NCI-H1105 treated with DMSO at 0.1 percent for 48 hours (cell line): ENCODE measurements at regions not wholly inside any gene's neighbourhood (a gene's known extent, or its start where the extent isn't known, plus 50 kb on each side); places are given as distances from the start of the nearest gene placed in this dataset.
"Not testable (repeated sequence)": the region's sequence is repeated elsewhere in the genome, so short reads cannot be mapped to it uniquely, and the experiment has no call there.

Experiments
- DNase-seq: peaks from one replicate; lab custom pipeline; 2025; lab: John Stamatoyannopoulos, UW

DNA sequence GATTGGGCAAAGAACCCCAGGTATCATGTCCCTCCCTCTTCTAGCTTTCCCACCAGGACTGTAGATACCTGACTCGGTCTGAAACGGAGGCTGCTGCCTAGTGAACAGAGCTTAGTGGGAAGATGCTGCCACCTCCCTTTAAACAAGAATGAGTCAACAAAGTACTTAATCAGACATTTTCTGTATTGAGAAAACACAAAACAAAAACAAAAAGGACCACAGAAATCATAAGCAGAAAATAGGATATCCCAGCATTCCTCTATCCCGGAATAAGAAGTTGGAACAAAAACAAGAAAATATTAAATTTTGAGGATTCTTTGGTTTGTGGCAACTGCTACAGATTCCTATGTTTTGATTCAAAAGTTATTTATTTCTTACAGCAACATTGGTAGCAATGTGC lies 51.7 kb upstream of the COL8A1 start:
- DNase-seq = no peak

GRCh38 chr3:99579965-99580364 lies 58.4 kb upstream of the COL8A1 start:
- no peak for DNase-seq

- DNase-seq = no peak
Observed at GRCh38 chr3:99579246-99579645, 59.1 kb upstream of the COL8A1 start.

- DNase-seq = no peak
Observed at GRCh38 chr3:99578339-99578970, 59.9 kb upstream of the COL8A1 start.

GRCh38 chr3:99576904-99577559 lies 61.4 kb upstream of the COL8A1 start:
- DNase-seq = no peak

DNA sequence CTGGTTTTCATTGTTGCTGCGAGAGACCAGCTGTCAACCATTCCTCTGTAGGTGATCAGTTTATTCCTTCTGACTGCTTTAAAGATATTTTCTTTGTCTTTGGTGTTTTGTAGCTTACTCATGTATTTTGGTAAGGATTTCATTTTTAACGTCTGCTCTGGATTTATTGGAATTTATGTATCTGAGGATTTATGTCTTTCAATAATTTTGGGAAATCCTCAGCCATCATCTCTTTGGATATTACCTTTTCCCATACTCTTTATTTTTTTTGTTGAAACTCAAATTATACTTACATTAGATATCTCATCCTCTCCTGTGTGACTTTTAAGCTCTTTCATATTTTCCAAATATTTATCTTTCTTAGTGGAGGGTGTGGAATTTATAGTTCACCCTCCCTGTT lies 62.7 kb upstream of the COL8A1 start:
- no peak for DNase-seq

DNA sequence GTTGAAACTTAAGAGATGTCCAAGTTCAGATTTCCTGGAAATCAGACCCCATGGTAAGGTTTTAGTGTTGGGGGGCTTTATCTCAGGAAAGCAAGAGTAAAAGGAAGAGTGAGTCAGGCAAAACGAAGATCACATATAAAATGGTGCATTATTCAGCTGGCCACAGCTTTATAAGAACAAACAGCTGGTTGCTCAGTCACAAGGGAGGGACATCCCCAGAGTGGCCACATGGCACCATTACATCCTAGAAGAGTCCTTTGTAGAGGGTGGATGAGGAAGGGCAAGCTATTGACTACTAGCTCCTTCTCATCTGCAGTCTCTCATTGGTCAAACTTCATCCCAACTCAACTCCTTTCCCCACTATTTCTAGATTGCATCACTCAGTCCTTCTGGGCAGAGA lies 68.3 kb upstream of the COL8A1 start:
- DNase-seq = no peak

DNA sequence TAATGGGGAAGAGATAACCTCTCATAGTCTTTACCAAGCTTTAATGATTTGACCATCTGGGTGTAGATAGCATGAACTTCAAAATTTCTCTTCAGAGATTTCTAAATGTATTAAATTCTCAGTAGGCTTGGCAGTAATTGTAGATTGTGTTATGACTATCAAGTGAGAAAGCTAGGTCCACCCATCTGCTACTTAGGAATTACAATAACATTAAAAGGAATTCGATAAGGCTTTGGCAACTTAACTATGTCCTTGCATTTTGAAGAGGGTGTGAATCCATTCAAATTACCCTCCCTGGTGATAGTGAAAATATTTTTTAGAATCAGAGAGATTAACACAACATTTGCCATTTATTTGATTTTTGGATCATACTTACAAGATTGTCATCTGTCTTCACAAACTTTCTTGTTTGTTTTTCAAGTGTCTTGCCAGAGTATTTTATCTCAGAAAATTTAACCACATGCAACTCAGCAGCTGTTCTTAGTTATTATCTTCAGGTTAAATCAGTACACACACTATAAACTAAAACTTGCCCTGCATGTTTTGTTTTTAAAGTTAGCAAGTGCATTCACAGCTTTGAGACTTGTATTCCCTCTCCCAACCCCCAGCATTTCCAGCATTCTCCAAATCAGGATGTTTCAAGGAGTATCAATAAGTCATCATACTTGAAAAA lies 69.6 kb upstream of the COL8A1 start:
- DNase-seq = no peak

- DNase-seq = no peak
Observed at GRCh38 chr3:99565331-99565730, 73.1 kb upstream of the COL8A1 start.

GRCh38 chr3:99562990-99563607 lies 75.3 kb upstream of the COL8A1 start:
- DNase-seq = no peak

GRCh38 chr3:99562138-99562537 lies 76.3 kb upstream of the COL8A1 start:
- DNase-seq = no peak

DNA sequence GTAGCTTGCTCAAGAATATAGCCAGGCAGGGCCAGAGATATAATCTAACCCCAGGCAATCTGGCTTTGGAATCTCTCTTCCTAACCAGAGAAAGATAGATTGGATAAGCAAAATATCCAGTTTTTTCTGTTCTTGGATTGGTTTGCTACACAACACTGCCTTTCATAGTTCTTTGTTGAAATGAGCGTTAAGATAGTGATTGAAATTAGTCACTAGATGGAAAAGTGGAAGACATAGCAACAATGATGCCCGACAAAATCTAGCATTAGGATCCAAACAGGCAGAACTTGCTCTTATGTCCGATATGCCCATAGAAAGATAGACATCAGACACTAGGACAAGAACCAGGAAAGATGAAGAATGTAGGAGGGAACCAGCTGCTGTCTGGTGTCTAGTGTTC lies 77.3 kb upstream of the COL8A1 start:
- no peak for DNase-seq

DNA sequence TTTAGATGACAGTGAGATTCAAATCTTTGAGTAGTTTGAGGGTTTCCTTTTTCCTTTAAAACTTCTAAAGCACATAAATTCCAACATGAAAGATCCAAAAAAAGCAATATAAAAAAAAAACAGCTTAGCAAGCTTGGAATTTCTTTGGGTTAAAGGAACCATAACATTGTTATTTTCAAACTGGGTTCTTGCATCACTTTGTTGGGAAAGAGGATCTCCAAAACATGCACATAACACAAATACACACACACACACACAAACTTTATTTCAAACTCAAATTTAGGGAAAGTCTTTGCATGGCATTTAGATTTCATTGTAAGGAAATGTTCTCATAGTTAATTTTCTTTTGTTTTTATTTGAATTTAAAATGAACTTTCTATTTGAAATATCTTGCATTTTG lies 79.2 kb upstream of the COL8A1 start:
- no peak for DNase-seq

DNA sequence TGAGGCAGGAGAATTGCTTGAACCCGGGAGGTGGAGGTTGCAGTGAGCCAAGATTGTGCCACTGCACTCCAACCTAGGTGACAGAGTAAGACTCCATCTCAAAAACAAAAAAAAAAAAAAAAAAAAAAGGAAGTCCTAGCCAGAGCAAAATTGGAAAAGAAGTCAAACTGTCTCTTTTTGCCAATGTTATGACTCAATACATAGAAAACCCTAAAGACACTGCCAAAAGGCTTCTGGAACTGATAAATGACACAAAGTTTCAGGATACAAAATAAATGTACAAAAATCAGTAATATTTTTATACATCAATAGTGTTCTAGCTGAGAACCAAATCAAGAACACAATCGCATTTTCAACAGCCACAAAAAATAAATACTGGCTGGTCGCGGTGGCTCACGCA lies 82.5 kb upstream of the COL8A1 start:
- not testable (repeated sequence) for DNase-seq

DNA sequence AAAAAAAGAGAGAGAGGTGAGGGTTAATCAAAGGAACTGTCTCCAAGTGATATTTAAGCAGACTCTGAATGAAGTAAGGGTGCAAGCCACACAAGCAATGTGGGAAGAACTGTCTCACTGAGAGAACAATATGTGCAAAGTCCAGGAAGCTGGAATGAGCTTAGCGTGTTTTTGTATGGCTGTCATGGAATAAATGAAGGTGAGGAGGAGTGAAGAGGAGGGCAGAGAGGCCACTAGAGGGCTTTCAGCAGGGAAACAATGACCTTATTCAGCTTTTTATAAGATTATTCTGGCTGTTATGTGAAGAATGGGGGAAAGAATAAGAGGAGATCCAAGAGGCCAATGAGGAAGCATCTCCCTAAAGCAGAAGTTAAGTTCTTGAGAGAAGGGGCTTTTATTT lies 86.9 kb upstream of the COL8A1 start:
- no peak for DNase-seq

GRCh38 chr3:99549957-99550603 lies 88.3 kb upstream of the COL8A1 start:
- no peak for DNase-seq

- DNase-seq = no peak
Observed at GRCh38 chr3:99549220-99549619, 89.2 kb upstream of the COL8A1 start.

DNA sequence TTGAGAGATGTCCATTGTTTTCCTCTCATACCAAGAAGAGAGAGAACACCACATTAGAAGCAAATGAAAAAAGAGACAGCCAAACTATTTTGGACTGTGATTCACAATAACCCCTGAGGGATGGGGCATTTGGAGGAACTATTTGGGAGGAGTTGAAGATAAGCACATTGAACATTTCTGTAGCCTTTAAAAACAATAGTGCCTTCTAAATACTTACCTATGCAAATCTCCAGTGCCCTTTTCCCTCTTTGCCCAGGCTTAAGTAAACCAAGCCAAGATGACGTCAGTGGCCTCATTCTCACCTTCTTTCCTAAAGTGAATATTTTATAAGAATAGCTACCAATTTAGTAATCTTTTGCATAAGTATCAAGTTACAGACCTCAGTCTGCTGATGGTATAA lies 89.7 kb upstream of the COL8A1 start:
- no peak for DNase-seq

DNA sequence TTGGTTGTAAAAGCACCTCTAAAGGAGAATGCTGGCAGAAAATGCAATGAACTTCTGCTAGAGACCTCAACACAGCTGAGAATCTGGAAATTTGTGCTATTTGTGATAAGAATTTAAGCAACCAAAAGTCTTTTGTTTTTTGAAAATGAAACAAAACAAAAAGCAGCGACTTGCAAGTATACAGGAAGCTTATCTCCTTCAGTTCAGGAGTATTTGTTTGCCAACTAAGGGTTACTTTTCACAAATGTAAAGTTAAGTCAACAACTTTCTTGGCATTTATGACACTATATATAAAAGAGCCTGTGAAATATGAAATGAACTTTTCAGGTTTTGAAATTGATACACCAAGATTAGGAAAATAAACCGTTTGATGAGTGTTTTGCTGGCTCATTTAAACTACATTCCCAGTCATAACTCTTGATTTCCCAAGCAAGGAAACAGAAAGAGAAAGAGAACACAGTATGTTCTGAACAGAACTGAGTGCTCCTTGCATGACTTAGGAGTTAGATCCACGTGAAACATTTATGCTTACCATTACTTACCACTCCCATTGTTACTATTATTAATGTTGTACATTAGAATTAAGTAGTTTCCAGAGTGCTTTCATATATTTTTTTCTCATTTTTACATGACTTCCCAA lies 92.3 kb upstream of the COL8A1 start:
- DNase-seq = no peak

DNA sequence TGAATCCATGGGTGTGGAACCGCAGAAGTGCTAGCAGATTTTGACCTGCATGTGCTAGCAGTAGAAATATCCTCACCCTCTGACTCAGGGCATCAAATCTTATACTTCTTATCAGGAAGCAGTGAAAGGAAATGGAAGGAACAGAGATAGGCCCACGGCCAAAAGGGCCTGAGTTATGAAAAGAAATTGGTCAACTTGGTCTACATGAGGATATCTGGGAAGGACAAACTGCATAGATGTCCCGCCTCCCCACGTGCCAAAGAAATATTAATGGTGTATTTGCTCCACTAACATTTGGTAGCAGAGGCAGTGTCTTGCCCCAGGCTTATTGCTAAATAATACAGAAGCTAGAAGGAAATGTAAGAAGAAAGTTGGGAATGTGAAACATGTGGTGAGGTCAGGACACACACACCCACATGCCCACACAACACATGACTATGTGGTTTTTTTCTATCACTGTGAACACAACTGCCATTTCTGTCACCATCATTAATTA lies 93.6 kb upstream of the COL8A1 start:
- no peak for DNase-seq

GRCh38 chr3:99543796-99544195 lies 94.6 kb upstream of the COL8A1 start:
- no peak for DNase-seq
